ENCODE measurements at regions not wholly inside any gene's neighbourhood (a gene's known extent, or its start where the extent isn't known, plus 50 kb on each side); places are given as distances from the start of the nearest gene placed in this dataset.

GRCh38 chr9:79220251-79220650 is 351.5 kb upstream of the TLE4 start:
- TF ChIP-seq POLR2A (IDR thresholded peaks at IDR 0.05), result no peak
- TF ChIP-seq, protein P1, sequence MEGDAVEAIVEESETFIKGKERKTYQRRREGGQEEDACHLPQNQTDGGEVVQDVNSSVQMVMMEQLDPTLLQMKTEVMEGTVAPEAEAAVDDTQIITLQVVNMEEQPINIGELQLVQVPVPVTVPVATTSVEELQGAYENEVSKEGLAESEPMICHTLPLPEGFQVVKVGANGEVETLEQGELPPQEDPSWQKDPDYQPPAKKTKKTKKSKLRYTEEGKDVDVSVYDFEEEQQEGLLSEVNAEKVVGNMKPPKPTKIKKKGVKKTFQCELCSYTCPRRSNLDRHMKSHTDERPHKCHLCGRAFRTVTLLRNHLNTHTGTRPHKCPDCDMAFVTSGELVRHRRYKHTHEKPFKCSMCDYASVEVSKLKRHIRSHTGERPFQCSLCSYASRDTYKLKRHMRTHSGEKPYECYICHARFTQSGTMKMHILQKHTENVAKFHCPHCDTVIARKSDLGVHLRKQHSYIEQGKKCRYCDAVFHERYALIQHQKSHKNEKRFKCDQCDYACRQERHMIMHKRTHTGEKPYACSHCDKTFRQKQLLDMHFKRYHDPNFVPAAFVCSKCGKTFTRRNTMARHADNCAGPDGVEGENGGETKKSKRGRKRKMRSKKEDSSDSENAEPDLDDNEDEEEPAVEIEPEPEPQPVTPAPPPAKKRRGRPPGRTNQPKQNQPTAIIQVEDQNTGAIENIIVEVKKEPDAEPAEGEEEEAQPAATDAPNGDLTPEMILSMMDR (IDR thresholded peaks at IDR 0.05), result no peak

All from thyroid gland (tissue), 4 donors.